IMR-90 (cell line): ENCODE measurements at regions not wholly inside any gene's neighbourhood (a gene's known extent, or its start where the extent isn't known, plus 50 kb on each side); places are given as distances from the start of the nearest gene placed in this dataset.

Source experiments
- ATAC-seq: fragments of 200-7000 bp; cut with Tn5 transposase; 2 replicates; pipeline ENCODE4 v1.9.1; 2020; ENCODE audit warnings: low read depth, mild to moderate bottlenecking, moderate library complexity
- BruUV-seq: library from RNA; stranded (reverse); fragments of 400-500 nt; replicated peaks from 2 replicates; lab custom pipeline; 2021; lab: Mats Ljungman, UMichigan
- CTCF ChIA-PET: fragments of 300-600 bp; formaldehyde crosslinking; extraction: SDS; loops from one replicate; lab custom pipeline; 2021; ENCODE audit warnings: antibody characterized with exemption; lab: Yijun Ruan, JAX
- POLR2A ChIA-PET: fragments of 300-600 bp; sonication (Branson Sonifier 250); formaldehyde crosslinking; loops from one replicate; lab custom pipeline; 2022; ENCODE audit warnings: antibody characterized with exemption; ENCODE audit not compliant: unreplicated experiment; lab: Charles Lee
- DNase-seq: peaks from one replicate; pipeline ENCODE4 v3.0.0; 2013
- H2AFZ ChIP-seq: replicated peaks from 2 replicates; pipeline ENCODE3; 2013; ENCODE audit warnings: low read length, mild to moderate bottlenecking; ENCODE audit not compliant: poor library complexity
- H2AK5ac ChIP-seq: 2 replicates; pipeline ENCODE4 v1.6.1; 2013; ENCODE audit warnings: low read depth, low read length, inconsistent platforms
- H2AK9ac ChIP-seq: replicated peaks from 2 replicates; pipeline ENCODE3; 2013; ENCODE audit warnings: mild to moderate bottlenecking, low read depth, low read length, moderate library complexity; ENCODE audit not compliant: poor library complexity
- H2BK120ac ChIP-seq: 2 replicates; pipeline ENCODE4 v1.6.1; 2013; ENCODE audit warnings: low read depth, low read length, inconsistent platforms
- H2BK15ac ChIP-seq: 3 replicates; pipeline ENCODE4 v1.6.1; 2013; ENCODE audit warnings: low read depth, low read length, inconsistent platforms
- H2BK20ac ChIP-seq: 2 replicates; pipeline ENCODE4 v1.6.1; 2013; ENCODE audit warnings: low read depth, mild to moderate bottlenecking, inconsistent platforms, low read length, moderate library complexity
- H2BK5ac ChIP-seq: 2 replicates; pipeline ENCODE4 v1.6.1; 2013; ENCODE audit warnings: mild to moderate bottlenecking, low read depth, low read length, inconsistent platforms; ENCODE audit not compliant: poor library complexity, severe bottlenecking
- H3K14ac ChIP-seq: replicated peaks from 2 replicates; pipeline ENCODE4 v1.6.1; 2013; ENCODE audit warnings: low read depth, low read length, inconsistent platforms
- H3K18ac ChIP-seq: 2 replicates; pipeline ENCODE4 v1.6.1; 2013; ENCODE audit warnings: low read depth, low read length, control low read depth
- H3K23ac ChIP-seq: 2 replicates; pipeline ENCODE4 v1.6.1; 2013; ENCODE audit warnings: low read depth, low read length, inconsistent platforms
- H3K27ac ChIP-seq: 2 replicates; pipeline ENCODE4 v1.5.1; 2013; ENCODE audit warnings: mild to moderate bottlenecking, control low read depth, low read length; ENCODE audit not compliant: insufficient read depth
- H3K27me3 ChIP-seq: 2 replicates; pipeline ENCODE4 v1.6.1; 2013; ENCODE audit warnings: low read length; ENCODE audit not compliant: control insufficient read depth, insufficient read depth
- H3K36me3 ChIP-seq: 2 replicates; pipeline ENCODE4 v1.6.1; 2013; ENCODE audit warnings: low read length, mixed read lengths; ENCODE audit not compliant: control insufficient read depth, insufficient read depth
- H3K4ac ChIP-seq: 2 replicates; pipeline ENCODE4 v1.6.1; 2013; ENCODE audit warnings: low read depth, low read length, inconsistent platforms
- H3K4me1 ChIP-seq: 2 replicates; pipeline ENCODE4 v1.6.1; 2013; ENCODE audit warnings: low read length, mixed read lengths; ENCODE audit not compliant: control insufficient read depth, insufficient read depth
- H3K4me2 ChIP-seq: 2 replicates; pipeline ENCODE4 v1.6.1; 2013; ENCODE audit warnings: low read depth, mild to moderate bottlenecking, control low read depth, low read length, moderate library complexity
- H3K4me3 ChIP-seq: 2 replicates; pipeline ENCODE4 v1.5.1; 2013; ENCODE audit warnings: low read depth, mild to moderate bottlenecking, control low read depth, low read length, moderate library complexity; ENCODE audit not compliant: insufficient read depth
- H3K56ac ChIP-seq: 2 replicates; pipeline ENCODE4 v1.6.1; 2013; ENCODE audit warnings: low read length, inconsistent platforms; ENCODE audit not compliant: insufficient read depth; ENCODE audit errors: extremely low read depth
- H3K79me1 ChIP-seq, 2 experiments: 2 replicates each; pipeline ENCODE4 v1.6.1; 2013; ENCODE audit warnings: low read length in 2 of 2, inconsistent platforms in 1 of 2, low read depth in 1 of 2
- H3K9ac ChIP-seq: 2 replicates; pipeline ENCODE4 v1.6.1; 2013; ENCODE audit warnings: low read depth, low read length, control low read depth
- H3K9me1 ChIP-seq: 2 replicates; pipeline ENCODE4 v1.6.1; 2013; ENCODE audit warnings: low read length, inconsistent platforms; ENCODE audit not compliant: insufficient read depth
- H3K9me3 ChIP-seq: 2 replicates; pipeline ENCODE4 v1.6.1; 2013; ENCODE audit warnings: low read length; ENCODE audit not compliant: control insufficient read depth, insufficient read depth
- H4K20me1 ChIP-seq: 2 replicates; pipeline ENCODE4 v1.6.1; 2013; ENCODE audit warnings: low read length, inconsistent platforms; ENCODE audit not compliant: insufficient read depth
- H4K5ac ChIP-seq: 2 replicates; pipeline ENCODE4 v1.6.1; 2013; ENCODE audit warnings: mild to moderate bottlenecking, low read depth, low read length, control low read depth
- H4K8ac ChIP-seq, 2 experiments: 2 replicates each; pipeline ENCODE4 v1.6.1; 2013; ENCODE audit warnings: low read depth in 2 of 2, low read length in 2 of 2, control low read depth in 1 of 2, inconsistent platforms in 1 of 2
- H4K91ac ChIP-seq: 2 replicates; pipeline ENCODE4 v1.6.1; 2013; ENCODE audit warnings: low read depth, low read length, inconsistent platforms; ENCODE audit not compliant: insufficient read depth
- BHLHE40 ChIP-seq: fragments of 150-350 bp; IDR thresholded peaks from 2 replicates; pipeline ENCODE4 v1.6.1; 2016; ENCODE audit warnings: mild to moderate bottlenecking, low read depth, low read length
- CHD1 ChIP-seq: IDR thresholded peaks from 2 replicates; pipeline ENCODE4 v1.6.1; 2012; ENCODE audit warnings: low read depth, low read length, improper control_type of control experiment
- CTCF ChIP-seq: conservative IDR thresholded peaks from 2 replicates; pipeline ENCODE4 v1.5.1; 2012; ENCODE audit warnings: mild to moderate bottlenecking, low read depth, low read length, improper control_type of control experiment
- FOS ChIP-seq: fragments of 150-350 bp; IDR thresholded peaks from 2 replicates; pipeline ENCODE4 v1.6.1; 2016; ENCODE audit warnings: low read depth, low read length
- MAFK ChIP-seq: IDR thresholded peaks from 2 replicates; pipeline ENCODE4 v1.6.1; 2012; ENCODE audit warnings: low read depth, low read length, improper control_type of control experiment
- MAZ ChIP-seq: IDR thresholded peaks from 2 replicates; pipeline ENCODE4 v1.6.1; 2012; ENCODE audit warnings: low read depth, mild to moderate bottlenecking, low read length, improper control_type of control experiment, moderate library complexity, borderline replicate concordance
- POLR2A ChIP-seq: IDR thresholded peaks from 2 replicates; pipeline ENCODE4 v1.6.1; 2012; ENCODE audit warnings: mild to moderate bottlenecking, low read depth, low read length
- RCOR1 ChIP-seq: IDR thresholded peaks from 2 replicates; pipeline ENCODE4 v1.6.1; 2012; ENCODE audit warnings: mild to moderate bottlenecking, low read length, improper control_type of control experiment; ENCODE audit not compliant: insufficient replicate concordance
- WGBS, 2 experiments: methylation state at CpG; one replicate each; pipeline versions ENCODE4 v1.1.5 to v1.1.7; 2013; ENCODE audit warnings: missing lambda C conversion rate in 2 of 2; ENCODE audit not compliant: insufficient read length in 1 of 2; ENCODE audit errors: extremely low coverage in 2 of 2; 5-methylcytosine and 5-hydroxymethylcytosine counted together
- dilution Hi-C: fragments of 300-500 bp; cut with HindIII; formaldehyde crosslinking; loops from one replicate; pipeline ENCODE4 v1.14.3; 2018; ENCODE audit warnings: low sequenced_read_pairs; ENCODE audit not compliant: unreplicated experiment
- in situ Hi-C: fragments of 300-500 bp; cut with MboI; formaldehyde crosslinking; loops from 3 replicates; pipeline ENCODE4 v1.14.3; 2019; ENCODE audit warnings: low sequenced_read_pairs, inconsistent platforms, mixed read lengths
- intact Hi-C: fragments of 100-400 bp; cut with micrococcal nuclease; formaldehyde crosslinking; loops from 2 replicates; pipeline ENCODE4 v1.10.0; 2022

GRCh38 chr2:153235516-153235915 lies 243.0 kb downstream of the RPRM start:
- ChIA-PET POLR2A (no interaction called here), CTCF (no interaction called here)
- H2AK5ac ChIP-seq = no peak overlapping the region
- H3K4ac ChIP-seq = no peak overlapping the region
- H3K27ac ChIP-seq = no peak overlapping the region
- no peak overlapping the region for H4K91ac ChIP-seq
- H4K20me1 ChIP-seq = no peaks in the 10 kb centered on the region
- no peak overlapping the region for H4K8ac ChIP-seq
- no peaks in the 10 kb centered on the region for H3K36me3 ChIP-seq
- H3K9me3 ChIP-seq = peaks cover 8% of the 10 kb centered on the region
- no peaks in the 10 kb centered on the region for H3K9me1 ChIP-seq
- no peak overlapping the region for H2BK15ac ChIP-seq
- dilution Hi-C loops = no loop called here
- H3K23ac ChIP-seq = no peak overlapping the region
- no peak for ATAC-seq
- TF ChIP-seq MAZ (no peak), RCOR1 (no peak), MAFK (no peak), CTCF (no peak), CHD1 (no peak), POLR2A (no peak), FOS (no peak), BHLHE40 (no peak)
- H3K56ac ChIP-seq = no peak overlapping the region
- H4K5ac ChIP-seq = no peak overlapping the region
- H2BK20ac ChIP-seq = no peak overlapping the region
- H3K4me3 ChIP-seq = no peak overlapping the region
- H2AFZ ChIP-seq = no peak overlapping the region
- no TSS peak for BruUV-seq
- no peak for DNase-seq
- in situ Hi-C loops = no loop called here
- H2AK9ac ChIP-seq = no peak overlapping the region
- no peak overlapping the region for H3K9ac ChIP-seq
- no peak overlapping the region for H3K14ac ChIP-seq
- no peak overlapping the region for H3K18ac ChIP-seq
- no peaks in the 10 kb centered on the region for H3K4me1 ChIP-seq
- no peak overlapping the region for H3K4me2 ChIP-seq
- no peaks in the 10 kb centered on the region for H3K79me1 ChIP-seq
- WGBS, 2 experiments = no CpG with 5 or more reads among the region's 1 CpG
- H2BK5ac ChIP-seq = no peak overlapping the region
- no peaks in the 10 kb centered on the region for H3K27me3 ChIP-seq
- intact Hi-C loops = no loop called here
- H2BK120ac ChIP-seq = no peak overlapping the region
